Fibroblast of lung (primary cell): ENCODE measurements at regions not wholly inside any gene's neighbourhood (a gene's known extent, or its start where the extent isn't known, plus 50 kb on each side); places are given as distances from the start of the nearest gene placed in this dataset.

Experiments
- DNase-seq, 2 donors: peaks; one replicate each; pipeline versions ENCODE4 v3.0.0 to v3.0.0-alpha.2; 2010; ENCODE audit warnings: low read depth in 2 of 2
- H2AFZ ChIP-seq: 2 replicates; pipeline ENCODE4 v1.5.1; 2012; ENCODE audit warnings: low read length, control low read depth, inconsistent platforms
- H3K27ac ChIP-seq: 2 replicates; pipeline ENCODE4 v1.5.1; 2011; ENCODE audit warnings: low read length, control low read depth; ENCODE audit not compliant: insufficient read depth
- H3K27me3 ChIP-seq: 2 replicates; pipeline ENCODE4 v1.5.1; 2011; ENCODE audit warnings: mild to moderate bottlenecking, low read length; ENCODE audit not compliant: control insufficient read depth, insufficient read depth
- H3K36me3 ChIP-seq: 2 replicates; pipeline ENCODE4 v1.5.1; 2011; ENCODE audit warnings: low read length; ENCODE audit not compliant: control insufficient read depth, insufficient read depth
- H3K4me1 ChIP-seq: 2 replicates; pipeline ENCODE4 v1.5.1; 2011; ENCODE audit warnings: low read length; ENCODE audit not compliant: control insufficient read depth, insufficient read depth; ENCODE audit errors: extremely low read depth
- H3K4me2 ChIP-seq: 2 replicates; pipeline ENCODE4 v1.5.1; 2011; ENCODE audit warnings: low read length, control low read depth; ENCODE audit not compliant: insufficient read depth; ENCODE audit errors: extremely low read depth
- H3K4me3 ChIP-seq, 4 experiments: fragments of 200-600 bp in 1 of 4; sonication (generic) in 1 of 4; replicated peaks in 1 of 4; 2 replicates each; pipeline ENCODE4 v1.5.1; 2011 to 2016; ENCODE audit warnings: low read length in 4 of 4, low read depth in 3 of 4, mild to moderate bottlenecking in 3 of 4, control low read depth in 2 of 4, inconsistent platforms in 1 of 4, mixed read lengths in 1 of 4; ENCODE audit not compliant: insufficient read depth in 1 of 4; ENCODE audit errors: control extremely low read depth in 1 of 4
- H3K79me2 ChIP-seq: 2 replicates; pipeline ENCODE4 v1.5.1; 2012; ENCODE audit warnings: mild to moderate bottlenecking, low read length, inconsistent platforms; ENCODE audit not compliant: control insufficient read depth, insufficient read depth
- H3K9ac ChIP-seq: 2 replicates; pipeline ENCODE4 v1.5.1; 2011; ENCODE audit warnings: mild to moderate bottlenecking, low read length, control low read depth; ENCODE audit not compliant: insufficient read depth
- H3K9me3 ChIP-seq: 2 replicates; pipeline ENCODE4 v1.5.1; 2012; ENCODE audit warnings: low read depth, low read length; ENCODE audit not compliant: control insufficient read depth, insufficient read depth
- H4K20me1 ChIP-seq: 2 replicates; pipeline ENCODE4 v1.5.1; 2011; ENCODE audit warnings: low read length; ENCODE audit not compliant: control insufficient read depth, insufficient read depth; ENCODE audit errors: extremely low read depth
- CTCF ChIP-seq, 2 donors: IDR thresholded peaks in 1 of 2; conservative IDR thresholded peaks in 1 of 2; 1 replicate in 1 of 2; 2 replicates in 1 of 2; pipeline ENCODE4 v1.5.1; 2011 to 2012; ENCODE audit warnings: low read length in 2 of 2, control low read depth in 1 of 2, inconsistent platforms in 1 of 2, low read depth in 1 of 2, mild to moderate bottlenecking in 1 of 2
- EZH2 ChIP-seq: IDR thresholded peaks from 2 replicates; pipeline ENCODE4 v1.5.1; 2012; ENCODE audit warnings: low read length, control low read depth, mild to moderate bottlenecking; ENCODE audit errors: missing control alignments

GRCh38 chr13:62003452-62003851 is 587.8 kb upstream of the PCDH20 start:
- Histone ChIP-seq H3K4me2 (no peak overlapping the region), H2AFZ (no peak overlapping the region), H3K9ac (no peak overlapping the region), H3K27me3 (no peaks in the 10 kb centered on the region), H3K36me3 (no peaks in the 10 kb centered on the region), H4K20me1 (no peaks in the 10 kb centered on the region), H3K4me3 (no peak overlapping the region), H3K27ac (no peak overlapping the region), H3K4me1 (no peaks in the 10 kb centered on the region), H3K79me2 (no peaks in the 10 kb centered on the region), H3K9me3 (no peaks in the 10 kb centered on the region)
- no peak for TF ChIP-seq CTCF (conservative IDR thresholded peaks at IDR 0.05 in 1 of 2, IDR thresholded peaks at IDR 0.05 in 1 of 2; ENCODE audit: low read depth in 1 of 2, low read length in 2 of 2)
- no peak for TF ChIP-seq EZH2
- no peak for DNase-seq

- Histone ChIP-seq H3K27me3 (no peaks in the 10 kb centered on the region), H3K9me3 (no peaks in the 10 kb centered on the region), H3K9ac (no peak overlapping the region), H4K20me1 (no peaks in the 10 kb centered on the region), H3K4me3 (no peak overlapping the region), H2AFZ (no peak overlapping the region), H3K36me3 (no peaks in the 10 kb centered on the region), H3K27ac (no peak overlapping the region), H3K4me1 (no peaks in the 10 kb centered on the region), H3K4me2 (no peak overlapping the region), H3K79me2 (no peaks in the 10 kb centered on the region)
- TF ChIP-seq CTCF (conservative IDR thresholded peaks at IDR 0.05 in 1 of 2, IDR thresholded peaks at IDR 0.05 in 1 of 2; ENCODE audit: low read depth in 1 of 2, low read length in 2 of 2) = no peak
- TF ChIP-seq EZH2 = no peak
- no peak for DNase-seq
Measured at GRCh38 chr13:61994174-61994573, 578.5 kb upstream of the PCDH20 start.

- no peak for DNase-seq
- H2AFZ ChIP-seq = no peak overlapping the region
- H3K4me2 ChIP-seq = no peak overlapping the region
- no peaks in the 10 kb centered on the region for H4K20me1 ChIP-seq
- H3K4me1 ChIP-seq = no peaks in the 10 kb centered on the region
- TF ChIP-seq CTCF (conservative IDR thresholded peaks at IDR 0.05 in 1 of 2, IDR thresholded peaks at IDR 0.05 in 1 of 2; ENCODE audit: low read depth in 1 of 2, low read length in 2 of 2) (no peak), EZH2 (no peak)
- H3K9me3 ChIP-seq = no peaks in the 10 kb centered on the region
- H3K79me2 ChIP-seq = no peaks in the 10 kb centered on the region
- no peaks in the 10 kb centered on the region for H3K27me3 ChIP-seq
- no peak overlapping the region for H3K27ac ChIP-seq
- no peak overlapping the region for H3K9ac ChIP-seq
- H3K36me3 ChIP-seq = no peaks in the 10 kb centered on the region
- H3K4me3 ChIP-seq = no peak overlapping the region
Measured at GRCh38 chr13:61989978-61990377, 574.3 kb upstream of the PCDH20 start.
